Psoas muscle (tissue), 7 donors: ENCODE measurements at regions not wholly inside any gene's neighbourhood (a gene's known extent, or its start where the extent isn't known, plus 50 kb on each side); places are given as distances from the start of the nearest gene placed in this dataset.

Experiments
- ATAC-seq, 4 donors: fragments of 200-7000 bp; cut with Tn5 transposase; one replicate each; pipeline ENCODE4 v1.9.1; 2020; ENCODE audit warnings: moderate library complexity in 3 of 4, mild to moderate bottlenecking in 2 of 4
- DNase-seq, 2 donors: peaks; one replicate each; pipeline ENCODE4 v3.0.0-alpha.2; 2020
- H3K27ac ChIP-seq: fragments of 200-600 bp; one replicate; pipeline ENCODE4 v1.8.0; 2022
- H3K27me3 ChIP-seq, 3 donors: fragments of 200-600 bp in 1 of 3; one replicate each; pipeline versions ENCODE4 v1.6.1 to v1.8.0; 2013 to 2022; ENCODE audit warnings: low read length in 2 of 3, mild to moderate bottlenecking in 2 of 3, moderate library complexity in 1 of 3; ENCODE audit not compliant: insufficient read depth in 3 of 3
- H3K36me3 ChIP-seq, 2 donors: fragments of 200-600 bp in 1 of 2; one replicate each; pipeline versions ENCODE4 v1.6.1 to v1.8.0; 2013 to 2022; ENCODE audit warnings: low read depth in 1 of 2, mild to moderate bottlenecking in 1 of 2, moderate library complexity in 1 of 2; ENCODE audit not compliant: insufficient read depth in 1 of 2
- H3K4me1 ChIP-seq: fragments of 200-600 bp; one replicate; pipeline ENCODE4 v1.8.0; 2022
- H3K4me3 ChIP-seq: fragments of 200-600 bp; one replicate; pipeline ENCODE4 v1.8.0; 2022; ENCODE audit warnings: mild to moderate bottlenecking
- H3K9me3 ChIP-seq: fragments of 200-600 bp; one replicate; pipeline ENCODE4 v1.8.0; 2022
- WGBS, 3 donors: extraction: QIAGEN DNeasy Blood & Tissue Kit; methylation state at CpG; one replicate each; pipeline versions ENCODE4 v1.1.6 to v1.1.7; 2013; 5-methylcytosine and 5-hydroxymethylcytosine counted together
- intact Hi-C, 2 donors: fragments of 100-400 bp; cut with DNase I; formaldehyde crosslinking; loops; one replicate each; pipeline versions ENCODE4 v1.11.0 to v1.14.2; 2022
- TF ChIP-seq, protein P1 (sequence below): fragments of 200-600 bp; IDR thresholded peaks from one replicate; pipeline ENCODE4 v1.8.0; 2022; ENCODE audit warnings: antibody characterized with exemption
- donor health status: healthy with polysubstance abuse.
- donor health status: DM: no; HTN: no; CAD: no; lungs with moderate emphysema.
- donor health status: Bipolar disorder and iron deficiency.
- donor health status: healthy.
- donor health status: DM: yes; HTN: yes; CAD: no.
- donor health status: DM: no; HTN: no; CAD: no.
- donor health status: DM: yes; HTN: yes; CAD: no.

DNA sequence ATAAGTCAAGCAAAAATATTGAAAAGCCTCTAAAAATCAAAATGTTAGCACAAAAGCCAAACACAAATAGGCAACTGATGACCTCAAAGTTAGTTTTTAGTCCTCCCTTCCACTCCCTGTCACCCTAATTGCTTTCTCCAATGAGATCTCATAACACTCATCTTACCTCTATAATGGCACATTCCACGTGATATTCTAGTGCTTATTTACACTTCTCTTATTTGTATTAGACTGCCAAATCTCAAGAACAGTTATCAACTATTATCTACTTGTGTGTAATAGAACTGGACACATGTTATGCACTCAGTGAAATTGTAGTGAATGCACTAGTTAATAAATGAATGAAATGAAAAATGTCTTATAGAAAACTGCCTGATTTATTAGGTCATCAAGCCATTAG is 55.5 kb upstream of the AVPR1A start:
- ATAC-seq (no peak), DNase-seq (no peak)
- H3K27me3 ChIP-seq: no peaks in the 10 kb centered on the region
- H3K27ac ChIP-seq: no peak overlapping the region
- H3K4me3 ChIP-seq: no peak overlapping the region
- TF ChIP-seq, protein P1, sequence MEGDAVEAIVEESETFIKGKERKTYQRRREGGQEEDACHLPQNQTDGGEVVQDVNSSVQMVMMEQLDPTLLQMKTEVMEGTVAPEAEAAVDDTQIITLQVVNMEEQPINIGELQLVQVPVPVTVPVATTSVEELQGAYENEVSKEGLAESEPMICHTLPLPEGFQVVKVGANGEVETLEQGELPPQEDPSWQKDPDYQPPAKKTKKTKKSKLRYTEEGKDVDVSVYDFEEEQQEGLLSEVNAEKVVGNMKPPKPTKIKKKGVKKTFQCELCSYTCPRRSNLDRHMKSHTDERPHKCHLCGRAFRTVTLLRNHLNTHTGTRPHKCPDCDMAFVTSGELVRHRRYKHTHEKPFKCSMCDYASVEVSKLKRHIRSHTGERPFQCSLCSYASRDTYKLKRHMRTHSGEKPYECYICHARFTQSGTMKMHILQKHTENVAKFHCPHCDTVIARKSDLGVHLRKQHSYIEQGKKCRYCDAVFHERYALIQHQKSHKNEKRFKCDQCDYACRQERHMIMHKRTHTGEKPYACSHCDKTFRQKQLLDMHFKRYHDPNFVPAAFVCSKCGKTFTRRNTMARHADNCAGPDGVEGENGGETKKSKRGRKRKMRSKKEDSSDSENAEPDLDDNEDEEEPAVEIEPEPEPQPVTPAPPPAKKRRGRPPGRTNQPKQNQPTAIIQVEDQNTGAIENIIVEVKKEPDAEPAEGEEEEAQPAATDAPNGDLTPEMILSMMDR: no peak
- no peaks in the 10 kb centered on the region for H3K36me3 ChIP-seq
- whole genome bisulfite sequencing, 3 donors: 39 to 63% (median 54%) methylated on average over 1 of the region's 1 CpG
- H3K4me1 ChIP-seq: no peaks in the 10 kb centered on the region
- intact Hi-C loops: no loop called here
- no peaks in the 10 kb centered on the region for H3K9me3 ChIP-seq
